NCI-H146 (cell line): ENCODE measurements at regions not wholly inside any gene's neighbourhood (a gene's known extent, or its start where the extent isn't known, plus 50 kb on each side); places are given as distances from the start of the nearest gene placed in this dataset.
A peak's percentile ranks its signal among the peaks of the same experiment; 100 is the strongest.

Experiments
- DNase-seq: peaks from one replicate; lab custom pipeline; 2025; lab: John Stamatoyannopoulos, UW

- peak; percentile 71 for DNase-seq
Measured at GRCh38 chr16:11474617-11475291, 112.0 kb downstream of the LITAF start.

GRCh38 chr16:11475896-11476630 is 110.7 kb downstream of the LITAF start:
- DNase-seq: no peak

- DNase-seq: no peak
Measured at GRCh38 chr16:11476676-11477075, 110.0 kb downstream of the LITAF start.

DNA sequence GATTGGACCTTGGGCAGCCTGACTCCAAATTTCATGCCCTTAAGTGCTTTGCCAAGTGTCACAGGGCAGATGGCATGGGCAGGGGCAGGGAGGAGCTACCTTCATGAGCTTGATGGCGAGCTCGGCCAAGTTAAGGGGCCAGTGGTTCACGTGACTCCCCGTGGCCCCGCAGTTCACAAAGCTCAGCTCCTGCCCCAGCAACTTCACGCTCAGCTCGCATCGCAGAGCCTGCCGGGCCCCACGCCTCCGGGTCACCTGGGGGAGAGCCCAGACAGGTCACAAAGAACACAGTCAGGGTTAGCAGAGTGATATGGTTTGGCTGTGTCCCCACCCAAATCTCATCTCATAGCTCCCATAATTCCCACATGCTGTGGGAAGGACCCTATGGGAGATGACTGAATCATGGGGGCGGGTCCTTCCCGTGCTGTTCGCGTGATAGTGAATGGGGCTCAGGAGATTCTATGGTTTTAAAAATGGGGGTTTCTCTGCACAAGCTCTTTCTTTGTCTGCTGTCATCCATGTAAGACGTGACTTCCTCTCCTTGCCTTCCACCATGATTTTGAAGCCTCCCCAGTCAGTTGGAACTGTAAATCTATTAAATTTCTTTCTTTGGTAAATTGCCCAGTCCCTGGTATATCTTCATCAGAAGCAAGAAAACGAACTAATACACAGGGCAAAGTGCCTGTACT is 108.1 kb downstream of the LITAF start:
- no peak for DNase-seq

DNA sequence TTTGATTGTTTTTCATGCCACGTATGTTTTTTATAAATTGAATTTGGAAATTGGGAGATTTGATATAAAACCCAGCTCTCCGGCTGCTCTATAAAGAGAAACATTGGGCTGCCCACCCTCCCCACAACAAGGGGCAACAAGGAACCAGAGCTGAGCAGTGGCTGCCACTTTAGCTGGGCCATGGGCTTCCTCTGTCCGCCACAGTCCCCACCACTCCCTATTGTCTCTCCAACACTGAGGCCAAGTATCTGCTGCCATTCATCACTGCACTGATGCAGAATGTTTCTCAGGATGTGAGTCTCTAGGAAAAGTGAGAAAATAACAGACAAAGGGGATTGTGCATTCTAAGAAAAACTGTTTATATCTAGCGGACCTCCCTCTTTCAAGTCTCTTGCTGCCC is 106.8 kb downstream of the LITAF start:
- no peak for DNase-seq

GRCh38 chr16:11480634-11481033 is 106.1 kb downstream of the LITAF start:
- DNase-seq: no peak

DNA sequence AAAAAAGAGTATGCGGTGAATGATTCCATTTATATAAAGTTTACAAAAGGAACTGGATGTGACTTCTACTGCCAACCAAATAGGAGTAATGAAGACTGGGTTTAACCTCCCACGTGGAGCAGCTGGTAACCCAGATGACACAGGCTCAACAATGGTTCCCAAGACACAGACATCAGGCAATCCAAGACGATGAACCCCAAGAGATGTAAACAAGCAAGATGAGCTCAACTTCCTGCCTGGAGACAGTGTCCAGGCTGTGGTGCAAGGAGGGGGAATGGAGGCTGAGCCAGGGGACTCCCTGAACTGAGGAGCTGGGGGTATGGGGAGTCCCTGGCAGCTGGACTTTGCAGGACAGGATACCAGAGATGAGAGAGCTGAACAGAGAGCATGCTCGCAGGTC is 104.7 kb downstream of the LITAF start:
- DNase-seq: no peak

GRCh38 chr16:11482946-11483748 is 103.6 kb downstream of the LITAF start:
- no peak for DNase-seq

DNA sequence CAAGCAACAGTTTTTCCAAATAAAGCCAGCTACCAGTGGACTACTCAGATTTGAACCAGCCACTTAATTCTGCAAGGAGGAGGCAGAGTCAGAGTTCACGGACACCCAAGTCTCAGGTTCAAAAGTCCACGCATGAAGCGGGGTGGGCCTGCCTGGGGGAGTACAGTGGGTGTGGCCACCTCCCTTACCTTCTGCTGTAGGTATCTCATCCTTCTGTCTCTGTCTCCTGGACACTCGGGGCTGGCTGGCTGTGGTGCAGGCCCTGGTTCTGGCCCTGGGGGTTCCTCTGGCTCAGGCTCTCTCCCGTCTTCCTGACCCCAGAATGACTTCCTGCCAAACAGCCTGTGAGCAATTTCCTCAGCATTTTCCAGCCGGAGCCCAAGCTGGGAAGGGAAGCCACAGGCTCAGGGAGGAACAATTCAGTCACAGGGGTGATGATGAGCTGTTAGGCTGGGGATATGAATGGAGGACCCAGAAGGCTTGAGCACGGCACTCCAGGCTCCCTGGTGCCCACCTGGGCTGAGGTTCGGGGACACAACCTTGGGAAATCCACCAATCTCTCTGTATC is 101.9 kb downstream of the LITAF start:
- DNase-seq: no peak

DNA sequence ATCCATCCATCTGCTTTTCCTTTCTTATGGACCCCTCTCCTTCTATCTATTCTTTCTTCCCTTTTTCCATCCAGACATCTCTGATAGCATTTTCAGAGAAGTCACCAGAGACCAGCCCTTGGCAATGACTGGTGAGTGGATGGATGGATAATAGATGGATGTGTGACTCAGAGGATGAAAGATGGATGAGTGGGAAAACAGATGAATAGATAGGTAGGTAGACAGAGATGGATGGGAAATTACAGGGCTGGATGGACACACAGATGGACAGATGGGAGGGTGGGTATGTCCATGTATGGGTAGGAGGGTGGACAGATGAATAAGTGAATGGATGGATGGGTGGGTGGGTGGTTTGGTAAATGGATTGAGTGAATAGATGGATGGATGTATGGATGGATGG is 101.0 kb downstream of the LITAF start:
- no peak for DNase-seq

DNA sequence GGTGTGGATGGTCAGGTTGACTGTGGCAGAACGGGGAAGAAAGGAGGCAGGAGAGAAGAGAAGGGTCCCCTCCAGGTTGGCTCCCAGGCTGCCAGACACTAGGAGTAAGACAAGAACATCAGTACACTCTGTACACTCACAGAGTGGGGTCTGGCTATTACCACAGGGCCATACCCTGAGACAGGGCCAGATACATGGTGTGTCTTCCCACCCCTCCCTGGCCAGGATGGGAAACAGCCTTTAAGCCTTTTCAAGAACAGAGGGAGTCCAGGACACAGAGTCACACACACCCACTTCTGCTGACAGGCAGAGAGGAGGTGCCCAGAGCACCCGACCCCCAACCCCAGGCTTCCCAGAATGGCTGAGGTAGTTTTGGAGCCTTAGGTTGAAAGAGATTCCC is 99.4 kb downstream of the LITAF start:
- DNase-seq: no peak

GRCh38 chr16:11488304-11488703 is 98.4 kb downstream of the LITAF start:
- DNase-seq: no peak

DNA sequence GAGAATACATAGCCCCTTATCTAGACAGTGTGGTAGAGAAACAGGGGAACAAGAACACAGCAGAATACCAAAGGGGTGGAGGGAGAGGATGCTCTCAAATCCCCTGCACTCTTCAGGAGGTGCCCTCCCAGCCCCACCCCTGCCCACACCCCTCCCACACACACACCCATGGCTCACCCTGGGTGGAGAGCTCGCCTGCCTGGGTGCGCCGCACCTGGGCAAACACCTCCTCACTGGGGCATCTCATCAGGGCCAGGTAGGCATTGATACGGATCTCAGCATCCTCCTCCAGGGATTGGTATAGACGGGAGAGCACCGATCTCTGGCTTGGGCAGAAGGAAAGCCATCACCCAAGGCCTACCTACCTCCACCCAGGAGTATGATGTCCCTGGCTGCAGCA is 95.2 kb downstream of the LITAF start:
- no peak for DNase-seq

DNA sequence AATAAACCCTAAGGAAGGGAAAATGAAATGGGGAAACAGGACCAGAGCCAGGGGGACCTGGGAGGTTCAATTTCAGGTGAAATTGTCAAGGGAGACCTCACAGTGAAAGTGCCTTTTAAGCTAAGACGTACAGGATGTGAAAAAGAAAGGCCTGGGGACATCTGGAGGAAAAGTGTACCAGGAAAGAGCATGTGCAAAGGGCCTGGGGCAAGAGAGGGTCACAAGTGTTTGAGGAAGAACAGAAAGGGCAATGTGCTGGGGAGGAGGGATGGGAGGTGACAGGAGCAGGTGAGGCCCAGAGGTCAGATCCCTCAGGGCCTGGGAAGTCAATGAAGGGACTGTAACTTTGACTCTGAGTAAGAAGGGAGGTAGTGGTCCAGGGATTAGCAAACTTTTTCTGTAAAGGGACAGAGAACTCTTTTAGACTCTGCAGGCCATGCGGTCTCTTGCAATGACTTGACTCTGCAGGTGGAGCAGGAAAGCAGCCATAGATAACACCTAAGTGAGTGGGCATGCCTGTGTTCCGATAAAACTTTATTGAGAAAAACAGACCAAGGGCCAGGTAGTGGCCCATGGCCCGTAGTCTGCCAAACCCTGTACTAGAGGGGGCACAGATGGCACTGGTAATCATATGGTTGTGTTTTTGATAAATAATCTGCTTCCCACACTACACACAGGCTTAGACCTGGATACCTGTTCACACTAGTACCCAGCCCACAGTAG is 93.8 kb downstream of the LITAF start:
- DNase-seq: no peak

- no peak for DNase-seq
Measured at GRCh38 chr16:11493531-11493929, 93.2 kb downstream of the LITAF start.

- no peak for DNase-seq
Measured at GRCh38 chr16:11494029-11494428, 92.7 kb downstream of the LITAF start.

GRCh38 chr16:11494433-11494832 is 92.3 kb downstream of the LITAF start:
- DNase-seq: no peak

DNA sequence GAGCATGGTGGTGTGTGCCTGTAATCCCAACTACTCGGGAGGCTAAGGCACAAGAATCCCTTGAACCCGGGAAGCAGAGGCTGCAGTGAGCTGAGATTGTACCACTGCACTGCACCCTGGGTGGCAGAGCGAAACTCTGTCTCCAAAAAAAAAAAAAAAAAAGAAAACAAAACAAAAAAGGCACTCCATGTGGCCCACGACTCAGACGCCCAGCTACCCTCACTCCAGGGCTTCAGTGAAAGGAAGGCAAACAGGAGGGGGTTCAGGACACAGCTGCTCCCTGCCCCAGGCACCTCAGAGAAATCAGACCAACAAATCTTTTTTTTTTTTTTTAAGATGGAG is 91.7 kb downstream of the LITAF start:
- peak; percentile 73 for DNase-seq
